GM12892 (cell line): ENCODE measurements at regions not wholly inside any gene's neighbourhood (a gene's known extent, or its start where the extent isn't known, plus 50 kb on each side); places are given as distances from the start of the nearest gene placed in this dataset.

Experiments used
- POLR2A ChIP-seq: IDR thresholded peaks from 2 replicates; pipeline ENCODE4 v1.6.1; 2011; ENCODE audit warnings: low read depth, low read length, control low read depth
- POLR2AphosphoS5 ChIP-seq: IDR thresholded peaks from 2 replicates; pipeline ENCODE4 v1.6.1; 2011; ENCODE audit warnings: low read depth, low read length, control low read depth

DNA sequence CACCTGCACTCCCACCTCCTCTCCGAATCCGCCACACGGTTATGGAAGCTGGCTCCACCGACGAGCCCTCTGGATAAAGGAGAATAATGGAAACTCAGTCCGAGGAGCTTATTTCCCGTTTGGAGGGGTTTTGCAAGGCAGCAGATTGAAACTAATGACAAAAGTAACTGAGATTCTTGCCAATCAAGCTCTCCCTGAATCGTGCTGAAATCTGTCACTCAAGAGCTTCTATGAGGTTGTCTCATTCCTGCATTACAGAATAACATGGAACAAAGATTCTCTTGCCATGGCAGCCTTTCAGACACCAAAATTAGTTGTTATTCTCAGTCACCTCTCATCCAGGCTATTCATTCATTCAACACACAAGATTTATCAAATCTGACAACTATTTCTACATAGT, 405.9 kb downstream of the SOX9 start:
- TF ChIP-seq POLR2AphosphoS5 (no peak), POLR2A (no peak)
